Left forelimb (tissue), 1 donor: ENCODE measurements at regions not wholly inside any gene's neighbourhood (a gene's known extent, or its start where the extent isn't known, plus 50 kb on each side); places are given as distances from the start of the nearest gene placed in this dataset.
"Not testable (repeated sequence)": the region's sequence is repeated elsewhere in the genome, so short reads cannot be mapped to it uniquely, and the experiment has no call there.

Experiments
- DNase-seq: peaks from one replicate; pipeline ENCODE4 v3.0.0-alpha.2; 2018; ENCODE audit warnings: low spot score

- no peak for DNase-seq
Measured at GRCh38 chr7:155229548-155230168, 68.0 kb upstream of the INSIG1 start.

GRCh38 chr7:155230169-155230593 lies 67.5 kb upstream of the INSIG1 start:
- no peak for DNase-seq

- no peak for DNase-seq
Measured at GRCh38 chr7:155231241-155231800, 66.4 kb upstream of the INSIG1 start.

- no peak for DNase-seq
Measured at GRCh38 chr7:155231941-155232340, 65.7 kb upstream of the INSIG1 start.

GRCh38 chr7:155232911-155233310 lies 64.8 kb upstream of the INSIG1 start:
- no peak for DNase-seq

GRCh38 chr7:155233311-155234157 lies 64.1 kb upstream of the INSIG1 start:
- DNase-seq: no peak

GRCh38 chr7:155234158-155234492 lies 63.6 kb upstream of the INSIG1 start:
- no peak for DNase-seq

- DNase-seq: no peak
Measured at GRCh38 chr7:155234950-155235789, 62.5 kb upstream of the INSIG1 start.

GRCh38 chr7:155236386-155236785 lies 61.3 kb upstream of the INSIG1 start:
- DNase-seq: no peak

GRCh38 chr7:155237297-155237696 lies 60.4 kb upstream of the INSIG1 start:
- DNase-seq: no peak

GRCh38 chr7:155237730-155238129 lies 59.9 kb upstream of the INSIG1 start:
- DNase-seq: no peak

GRCh38 chr7:155239431-155240087 lies 58.1 kb upstream of the INSIG1 start:
- not testable (repeated sequence) for DNase-seq

GRCh38 chr7:155244675-155245074 lies 53.0 kb upstream of the INSIG1 start:
- no peak for DNase-seq

GRCh38 chr7:155247479-155248365 lies 50.0 kb upstream of the INSIG1 start:
- no peak for DNase-seq
